ENCODE measurements at regions not wholly inside any gene's neighbourhood (a gene's known extent, or its start where the extent isn't known, plus 50 kb on each side); places are given as distances from the start of the nearest gene placed in this dataset.

DNA sequence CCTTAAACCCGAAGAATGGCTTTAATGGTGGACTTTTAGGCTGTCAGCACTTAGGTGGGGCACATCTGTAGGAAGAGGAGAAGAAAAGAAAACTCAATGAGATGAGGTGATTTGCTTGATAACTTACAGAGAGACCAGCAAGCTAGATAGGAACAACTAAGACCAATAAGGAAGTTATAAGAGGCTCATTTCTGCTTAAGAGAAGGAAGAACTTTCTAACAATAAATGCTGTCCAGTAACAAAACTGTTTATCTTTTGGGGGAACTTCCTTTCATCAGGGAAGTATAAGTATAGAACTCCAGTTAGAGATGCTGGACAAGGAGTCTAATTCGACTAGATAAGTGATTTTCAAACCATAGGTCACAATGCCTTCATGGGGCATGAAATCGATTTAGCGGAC is 107.2 kb upstream of the SIRPA start:
- H3K4me1 Mint-ChIP-seq = 0 out of 2 replicates have a peak, but pooled peaks cover 3% of the 10 kb centered on the region
- CTCF ChIA-PET = no interaction called here
- no peak for ATAC-seq
- no peak overlapping the region for H3K27ac Mint-ChIP-seq
- DNase-seq (ENCODE audit: low spot score) = no peak
- POLR2A ChIA-PET = no interaction called here
- H3K9me3 Mint-ChIP-seq = no peaks in the 10 kb centered on the region
- TF ChIP-seq ZNF232 (CRISPR knock-in tag; IDR thresholded peaks at IDR 0.05) (no peak), RELA (CRISPR knock-in tag; IDR thresholded peaks at IDR 0.05; ENCODE audit: borderline replicate concordance) (no peak), PRRX2 (CRISPR knock-in tag; IDR thresholded peaks at IDR 0.05) (no peak), ZNF416 (CRISPR knock-in tag; IDR thresholded peaks at IDR 0.05) (no peak), ZNF121 (CRISPR knock-in tag; IDR thresholded peaks at IDR 0.05) (no peak), ETV6 (CRISPR knock-in tag; IDR thresholded peaks at IDR 0.05) (no peak), NR2C2 (CRISPR knock-in tag; IDR thresholded peaks at IDR 0.05) (no peak), ATF1 (CRISPR knock-in tag; IDR thresholded peaks at IDR 0.05) (no peak), ZNF396 (CRISPR knock-in tag; IDR thresholded peaks at IDR 0.05; ENCODE audit: borderline replicate concordance) (no peak), ZNF317 (CRISPR knock-in tag; IDR thresholded peaks at IDR 0.05; ENCODE audit: borderline replicate concordance, low read depth) (no peak)
- TF ChIP-seq, protein P1, sequence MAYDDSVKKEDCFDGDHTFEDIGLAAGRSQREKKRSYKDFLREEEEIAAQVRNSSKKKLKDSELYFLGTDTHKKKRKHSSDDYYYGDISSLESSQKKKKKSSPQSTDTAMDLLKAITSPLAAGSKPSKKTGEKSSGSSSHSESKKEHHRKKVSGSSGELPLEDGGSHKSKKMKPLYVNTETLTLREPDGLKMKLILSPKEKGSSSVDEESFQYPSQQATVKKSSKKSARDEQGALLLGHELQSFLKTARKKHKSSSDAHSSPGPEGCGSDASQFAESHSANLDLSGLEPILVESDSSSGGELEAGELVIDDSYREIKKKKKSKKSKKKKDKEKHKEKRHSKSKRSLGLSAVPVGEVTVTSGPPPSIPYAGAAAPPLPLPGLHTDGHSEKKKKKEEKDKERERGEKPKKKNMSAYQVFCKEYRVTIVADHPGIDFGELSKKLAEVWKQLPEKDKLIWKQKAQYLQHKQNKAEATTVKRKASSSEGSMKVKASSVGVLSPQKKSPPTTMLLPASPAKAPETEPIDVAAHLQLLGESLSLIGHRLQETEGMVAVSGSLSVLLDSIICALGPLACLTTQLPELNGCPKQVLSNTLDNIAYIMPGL (CRISPR knock-in tag; IDR thresholded peaks at IDR 0.05) = no peak
- TF ChIP-seq, protein P2, sequence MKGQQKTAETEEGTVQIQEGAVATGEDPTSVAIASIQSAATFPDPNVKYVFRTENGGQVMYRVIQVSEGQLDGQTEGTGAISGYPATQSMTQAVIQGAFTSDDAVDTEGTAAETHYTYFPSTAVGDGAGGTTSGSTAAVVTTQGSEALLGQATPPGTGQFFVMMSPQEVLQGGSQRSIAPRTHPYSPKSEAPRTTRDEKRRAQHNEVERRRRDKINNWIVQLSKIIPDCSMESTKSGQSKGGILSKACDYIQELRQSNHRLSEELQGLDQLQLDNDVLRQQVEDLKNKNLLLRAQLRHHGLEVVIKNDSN (CRISPR knock-in tag; IDR thresholded peaks at IDR 0.05) = no peak
- TF ChIP-seq, protein P3, sequence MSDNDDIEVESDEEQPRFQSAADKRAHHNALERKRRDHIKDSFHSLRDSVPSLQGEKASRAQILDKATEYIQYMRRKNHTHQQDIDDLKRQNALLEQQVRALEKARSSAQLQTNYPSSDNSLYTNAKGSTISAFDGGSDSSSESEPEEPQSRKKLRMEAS (CRISPR knock-in tag; IDR thresholded peaks at IDR 0.05) = no peak
- TF ChIP-seq, protein P4, sequence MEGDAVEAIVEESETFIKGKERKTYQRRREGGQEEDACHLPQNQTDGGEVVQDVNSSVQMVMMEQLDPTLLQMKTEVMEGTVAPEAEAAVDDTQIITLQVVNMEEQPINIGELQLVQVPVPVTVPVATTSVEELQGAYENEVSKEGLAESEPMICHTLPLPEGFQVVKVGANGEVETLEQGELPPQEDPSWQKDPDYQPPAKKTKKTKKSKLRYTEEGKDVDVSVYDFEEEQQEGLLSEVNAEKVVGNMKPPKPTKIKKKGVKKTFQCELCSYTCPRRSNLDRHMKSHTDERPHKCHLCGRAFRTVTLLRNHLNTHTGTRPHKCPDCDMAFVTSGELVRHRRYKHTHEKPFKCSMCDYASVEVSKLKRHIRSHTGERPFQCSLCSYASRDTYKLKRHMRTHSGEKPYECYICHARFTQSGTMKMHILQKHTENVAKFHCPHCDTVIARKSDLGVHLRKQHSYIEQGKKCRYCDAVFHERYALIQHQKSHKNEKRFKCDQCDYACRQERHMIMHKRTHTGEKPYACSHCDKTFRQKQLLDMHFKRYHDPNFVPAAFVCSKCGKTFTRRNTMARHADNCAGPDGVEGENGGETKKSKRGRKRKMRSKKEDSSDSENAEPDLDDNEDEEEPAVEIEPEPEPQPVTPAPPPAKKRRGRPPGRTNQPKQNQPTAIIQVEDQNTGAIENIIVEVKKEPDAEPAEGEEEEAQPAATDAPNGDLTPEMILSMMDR (IDR thresholded peaks at IDR 0.05) = no peak
- TF ChIP-seq, protein P5, sequence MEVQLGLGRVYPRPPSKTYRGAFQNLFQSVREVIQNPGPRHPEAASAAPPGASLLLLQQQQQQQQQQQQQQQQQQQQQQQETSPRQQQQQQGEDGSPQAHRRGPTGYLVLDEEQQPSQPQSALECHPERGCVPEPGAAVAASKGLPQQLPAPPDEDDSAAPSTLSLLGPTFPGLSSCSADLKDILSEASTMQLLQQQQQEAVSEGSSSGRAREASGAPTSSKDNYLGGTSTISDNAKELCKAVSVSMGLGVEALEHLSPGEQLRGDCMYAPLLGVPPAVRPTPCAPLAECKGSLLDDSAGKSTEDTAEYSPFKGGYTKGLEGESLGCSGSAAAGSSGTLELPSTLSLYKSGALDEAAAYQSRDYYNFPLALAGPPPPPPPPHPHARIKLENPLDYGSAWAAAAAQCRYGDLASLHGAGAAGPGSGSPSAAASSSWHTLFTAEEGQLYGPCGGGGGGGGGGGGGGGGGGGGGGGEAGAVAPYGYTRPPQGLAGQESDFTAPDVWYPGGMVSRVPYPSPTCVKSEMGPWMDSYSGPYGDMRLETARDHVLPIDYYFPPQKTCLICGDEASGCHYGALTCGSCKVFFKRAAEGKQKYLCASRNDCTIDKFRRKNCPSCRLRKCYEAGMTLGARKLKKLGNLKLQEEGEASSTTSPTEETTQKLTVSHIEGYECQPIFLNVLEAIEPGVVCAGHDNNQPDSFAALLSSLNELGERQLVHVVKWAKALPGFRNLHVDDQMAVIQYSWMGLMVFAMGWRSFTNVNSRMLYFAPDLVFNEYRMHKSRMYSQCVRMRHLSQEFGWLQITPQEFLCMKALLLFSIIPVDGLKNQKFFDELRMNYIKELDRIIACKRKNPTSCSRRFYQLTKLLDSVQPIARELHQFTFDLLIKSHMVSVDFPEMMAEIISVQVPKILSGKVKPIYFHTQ (CRISPR knock-in tag; IDR thresholded peaks at IDR 0.05) = no peak
- TF ChIP-seq, protein P6, sequence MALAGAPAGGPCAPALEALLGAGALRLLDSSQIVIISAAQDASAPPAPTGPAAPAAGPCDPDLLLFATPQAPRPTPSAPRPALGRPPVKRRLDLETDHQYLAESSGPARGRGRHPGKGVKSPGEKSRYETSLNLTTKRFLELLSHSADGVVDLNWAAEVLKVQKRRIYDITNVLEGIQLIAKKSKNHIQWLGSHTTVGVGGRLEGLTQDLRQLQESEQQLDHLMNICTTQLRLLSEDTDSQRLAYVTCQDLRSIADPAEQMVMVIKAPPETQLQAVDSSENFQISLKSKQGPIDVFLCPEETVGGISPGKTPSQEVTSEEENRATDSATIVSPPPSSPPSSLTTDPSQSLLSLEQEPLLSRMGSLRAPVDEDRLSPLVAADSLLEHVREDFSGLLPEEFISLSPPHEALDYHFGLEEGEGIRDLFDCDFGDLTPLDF (CRISPR knock-in tag; IDR thresholded peaks at IDR 0.05) = no peak
- H3K4me3 Mint-ChIP-seq = no peak overlapping the region
- H3K36me3 Mint-ChIP-seq = no peaks in the 10 kb centered on the region
- H3K27me3 Mint-ChIP-seq (ENCODE audit: low read depth) = peaks cover 9% of the 10 kb centered on the region

DNA sequence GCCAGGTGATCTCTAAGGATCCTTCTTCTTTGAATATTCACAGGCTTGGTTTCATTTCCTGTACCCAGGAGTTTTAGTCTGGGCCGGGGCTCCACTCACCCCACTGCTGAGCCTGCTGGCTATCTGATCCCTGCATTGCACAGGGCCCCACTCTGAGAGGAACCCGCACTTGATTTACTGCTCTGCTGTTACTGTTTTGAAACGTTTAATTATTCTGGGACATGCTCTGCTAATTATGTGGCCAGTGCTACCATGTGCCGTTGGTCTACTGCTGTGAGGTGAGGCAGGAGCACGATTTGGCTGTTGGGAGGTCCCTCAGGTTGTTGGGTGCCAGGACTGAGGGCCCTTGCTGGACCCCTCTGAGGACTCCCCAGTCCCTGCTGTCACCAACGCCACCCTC is 108.7 kb upstream of the SIRPA start:
- CTCF ChIA-PET = interaction anchor here (0.6 to 2.0 kb wide), 2 partner anchors 10 to 16 kb away, joined by 3 to 12 read pairs; no protein-coding TSS in a partner anchor
- peaks cover 9% of the 10 kb centered on the region for H3K27me3 Mint-ChIP-seq (ENCODE audit: low read depth)
- POLR2A ChIA-PET = no interaction called here
- no peaks in the 10 kb centered on the region for H3K36me3 Mint-ChIP-seq
- ATAC-seq (no peak), DNase-seq (ENCODE audit: low spot score) (no peak)
- H3K9me3 Mint-ChIP-seq = no peaks in the 10 kb centered on the region
- 0 out of 2 replicates have a peak, but pooled peaks cover 3% of the 10 kb centered on the region for H3K4me1 Mint-ChIP-seq
- H3K4me3 Mint-ChIP-seq = no peak overlapping the region
- no peak overlapping the region for H3K27ac Mint-ChIP-seq
- TF ChIP-seq CREM (CRISPR knock-in tag; IDR thresholded peaks at IDR 0.05) (no peak), SOX15 (CRISPR knock-in tag; IDR thresholded peaks at IDR 0.05) (no peak), ZNF416 (CRISPR knock-in tag; IDR thresholded peaks at IDR 0.05) (no peak)
- TF ChIP-seq, protein P7, sequence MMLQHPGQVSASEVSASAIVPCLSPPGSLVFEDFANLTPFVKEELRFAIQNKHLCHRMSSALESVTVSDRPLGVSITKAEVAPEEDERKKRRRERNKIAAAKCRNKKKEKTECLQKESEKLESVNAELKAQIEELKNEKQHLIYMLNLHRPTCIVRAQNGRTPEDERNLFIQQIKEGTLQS (CRISPR knock-in tag; conservative IDR thresholded peaks at IDR 0.05) = no peak
- TF ChIP-seq, protein P4 (IDR thresholded peaks at IDR 0.05) = no peak
- TF ChIP-seq, protein P8, sequence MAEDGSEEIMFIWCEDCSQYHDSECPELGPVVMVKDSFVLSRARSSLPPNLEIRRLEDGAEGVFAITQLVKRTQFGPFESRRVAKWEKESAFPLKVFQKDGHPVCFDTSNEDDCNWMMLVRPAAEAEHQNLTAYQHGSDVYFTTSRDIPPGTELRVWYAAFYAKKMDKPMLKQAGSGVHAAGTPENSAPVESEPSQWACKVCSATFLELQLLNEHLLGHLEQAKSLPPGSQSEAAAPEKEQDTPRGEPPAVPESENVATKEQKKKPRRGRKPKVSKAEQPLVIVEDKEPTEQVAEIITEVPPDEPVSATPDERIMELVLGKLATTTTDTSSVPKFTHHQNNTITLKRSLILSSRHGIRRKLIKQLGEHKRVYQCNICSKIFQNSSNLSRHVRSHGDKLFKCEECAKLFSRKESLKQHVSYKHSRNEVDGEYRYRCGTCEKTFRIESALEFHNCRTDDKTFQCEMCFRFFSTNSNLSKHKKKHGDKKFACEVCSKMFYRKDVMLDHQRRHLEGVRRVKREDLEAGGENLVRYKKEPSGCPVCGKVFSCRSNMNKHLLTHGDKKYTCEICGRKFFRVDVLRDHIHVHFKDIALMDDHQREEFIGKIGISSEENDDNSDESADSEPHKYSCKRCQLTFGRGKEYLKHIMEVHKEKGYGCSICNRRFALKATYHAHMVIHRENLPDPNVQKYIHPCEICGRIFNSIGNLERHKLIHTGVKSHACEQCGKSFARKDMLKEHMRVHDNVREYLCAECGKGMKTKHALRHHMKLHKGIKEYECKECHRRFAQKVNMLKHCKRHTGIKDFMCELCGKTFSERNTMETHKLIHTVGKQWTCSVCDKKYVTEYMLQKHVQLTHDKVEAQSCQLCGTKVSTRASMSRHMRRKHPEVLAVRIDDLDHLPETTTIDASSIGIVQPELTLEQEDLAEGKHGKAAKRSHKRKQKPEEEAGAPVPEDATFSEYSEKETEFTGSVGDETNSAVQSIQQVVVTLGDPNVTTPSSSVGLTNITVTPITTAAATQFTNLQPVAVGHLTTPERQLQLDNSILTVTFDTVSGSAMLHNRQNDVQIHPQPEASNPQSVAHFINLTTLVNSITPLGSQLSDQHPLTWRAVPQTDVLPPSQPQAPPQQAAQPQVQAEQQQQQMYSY (CRISPR knock-in tag; IDR thresholded peaks at IDR 0.05) = no peak

All from WTC11 (cell line).